ENCODE measurements at regions not wholly inside any gene's neighbourhood (a gene's known extent, or its start where the extent isn't known, plus 50 kb on each side); places are given as distances from the start of the nearest gene placed in this dataset.

DNA sequence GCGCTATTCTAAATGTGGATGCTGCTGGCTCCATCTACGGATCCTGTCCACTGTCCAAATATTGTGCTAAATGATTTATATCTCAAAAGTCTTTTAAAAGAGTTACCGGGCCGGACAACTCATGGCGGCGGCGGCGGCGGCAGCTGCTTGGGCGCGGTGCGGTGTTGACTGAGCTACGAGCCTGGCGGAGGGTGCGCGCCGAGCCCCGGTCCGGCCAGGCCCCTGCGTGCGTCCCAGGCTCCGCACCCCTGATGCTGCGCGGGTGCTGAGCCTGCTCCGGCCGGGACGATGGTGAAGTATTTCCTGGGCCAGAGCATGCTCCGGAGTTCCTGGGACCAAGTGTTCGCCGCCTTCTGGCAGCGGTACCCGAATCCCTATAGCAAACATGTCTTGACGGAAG lies 303.4 kb downstream of the CENPW start:
- Histone ChIP-seq H3K4me1 (ENCODE audit: control insufficient read depth in 1 of 2, insufficient read depth in 2 of 2, low read length in 2 of 2) (no peaks in the 10 kb centered on the region), H2AFZ (ENCODE audit: low read depth, low read length, poor library complexity, severe bottlenecking) (no peak overlapping the region), H3K4me2 (ENCODE audit: low read length) (no peak overlapping the region), H3K4me3 (replicated peaks in 1 of 2; ENCODE audit: low read depth in 1 of 2, low read length in 2 of 2) (no peak overlapping the region), H3K36me3 (ENCODE audit: control insufficient read depth in 1 of 2, insufficient read depth in 2 of 2, low read length in 2 of 2) (no peaks in the 10 kb centered on the region), H3K9me2 (ENCODE audit: insufficient read depth) (no peaks in the 10 kb centered on the region), H3K27ac (ENCODE audit: low read depth, low read length) (no peak overlapping the region), H3K9ac (ENCODE audit: low read length) (no peak overlapping the region), H4K20me1 (ENCODE audit: insufficient read depth) (no peaks in the 10 kb centered on the region), H3K9me3 (ENCODE audit: control insufficient read depth in 1 of 2, insufficient read depth in 1 of 2, low read depth in 1 of 2, low read length in 2 of 2) (no peaks in the 10 kb centered on the region), H3K27me3 (ENCODE audit: insufficient read depth, low read length) (no peaks in the 10 kb centered on the region), H3K79me2 (ENCODE audit: insufficient read depth, low read length) (no peaks in the 10 kb centered on the region)
- ChIA-PET CTCF (no interaction called here), RAD21 (ENCODE audit: low non-redundant PET in 1 of 2, low total read pairs in 2 of 2, uncharacterized antibody in 2 of 2, unreplicated experiment in 2 of 2) (no interaction called here), POLR2A (no interaction called here)
- intact Hi-C loops (cut with micrococcal nuclease) = no loop called here
- ATAC-seq (no peak), DNase-seq (ENCODE audit: low read depth, low spot score) (no peak)
- no TSS peak for BruUV-seq (replicated peaks)
- TF ChIP-seq TCF7L2 (IDR thresholded peaks at IDR 0.05; ENCODE audit: borderline replicate concordance, extremely low read depth, insufficient read depth, insufficient read length) (no peak), FOSL1 (IDR thresholded peaks at IDR 0.05; ENCODE audit: low read depth) (no peak), RAD21 (IDR thresholded peaks at IDR 0.05; ENCODE audit: low read depth) (no peak), EGR1 (IDR thresholded peaks at IDR 0.05; ENCODE audit: low read depth) (no peak), ZNF274 (IDR thresholded peaks at IDR 0.05; ENCODE audit: low read depth, low read length) (no peak), SP1 (IDR thresholded peaks at IDR 0.05; ENCODE audit: low read depth) (no peak), SIN3A (IDR thresholded peaks at IDR 0.05; ENCODE audit: low read depth) (no peak), CEBPB (IDR thresholded peaks at IDR 0.05; ENCODE audit: low read depth) (no peak)
- TF ChIP-seq, protein P1, sequence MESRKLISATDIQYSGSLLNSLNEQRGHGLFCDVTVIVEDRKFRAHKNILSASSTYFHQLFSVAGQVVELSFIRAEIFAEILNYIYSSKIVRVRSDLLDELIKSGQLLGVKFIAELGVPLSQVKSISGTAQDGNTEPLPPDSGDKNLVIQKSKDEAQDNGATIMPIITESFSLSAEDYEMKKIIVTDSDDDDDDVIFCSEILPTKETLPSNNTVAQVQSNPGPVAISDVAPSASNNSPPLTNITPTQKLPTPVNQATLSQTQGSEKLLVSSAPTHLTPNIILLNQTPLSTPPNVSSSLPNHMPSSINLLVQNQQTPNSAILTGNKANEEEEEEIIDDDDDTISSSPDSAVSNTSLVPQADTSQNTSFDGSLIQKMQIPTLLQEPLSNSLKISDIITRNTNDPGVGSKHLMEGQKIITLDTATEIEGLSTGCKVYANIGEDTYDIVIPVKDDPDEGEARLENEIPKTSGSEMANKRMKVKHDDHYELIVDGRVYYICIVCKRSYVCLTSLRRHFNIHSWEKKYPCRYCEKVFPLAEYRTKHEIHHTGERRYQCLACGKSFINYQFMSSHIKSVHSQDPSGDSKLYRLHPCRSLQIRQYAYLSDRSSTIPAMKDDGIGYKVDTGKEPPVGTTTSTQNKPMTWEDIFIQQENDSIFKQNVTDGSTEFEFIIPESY (IDR thresholded peaks at IDR 0.05; ENCODE audit: extremely low read depth, insufficient replicate concordance, low read length) = no peak
- TF ChIP-seq, protein P2, sequence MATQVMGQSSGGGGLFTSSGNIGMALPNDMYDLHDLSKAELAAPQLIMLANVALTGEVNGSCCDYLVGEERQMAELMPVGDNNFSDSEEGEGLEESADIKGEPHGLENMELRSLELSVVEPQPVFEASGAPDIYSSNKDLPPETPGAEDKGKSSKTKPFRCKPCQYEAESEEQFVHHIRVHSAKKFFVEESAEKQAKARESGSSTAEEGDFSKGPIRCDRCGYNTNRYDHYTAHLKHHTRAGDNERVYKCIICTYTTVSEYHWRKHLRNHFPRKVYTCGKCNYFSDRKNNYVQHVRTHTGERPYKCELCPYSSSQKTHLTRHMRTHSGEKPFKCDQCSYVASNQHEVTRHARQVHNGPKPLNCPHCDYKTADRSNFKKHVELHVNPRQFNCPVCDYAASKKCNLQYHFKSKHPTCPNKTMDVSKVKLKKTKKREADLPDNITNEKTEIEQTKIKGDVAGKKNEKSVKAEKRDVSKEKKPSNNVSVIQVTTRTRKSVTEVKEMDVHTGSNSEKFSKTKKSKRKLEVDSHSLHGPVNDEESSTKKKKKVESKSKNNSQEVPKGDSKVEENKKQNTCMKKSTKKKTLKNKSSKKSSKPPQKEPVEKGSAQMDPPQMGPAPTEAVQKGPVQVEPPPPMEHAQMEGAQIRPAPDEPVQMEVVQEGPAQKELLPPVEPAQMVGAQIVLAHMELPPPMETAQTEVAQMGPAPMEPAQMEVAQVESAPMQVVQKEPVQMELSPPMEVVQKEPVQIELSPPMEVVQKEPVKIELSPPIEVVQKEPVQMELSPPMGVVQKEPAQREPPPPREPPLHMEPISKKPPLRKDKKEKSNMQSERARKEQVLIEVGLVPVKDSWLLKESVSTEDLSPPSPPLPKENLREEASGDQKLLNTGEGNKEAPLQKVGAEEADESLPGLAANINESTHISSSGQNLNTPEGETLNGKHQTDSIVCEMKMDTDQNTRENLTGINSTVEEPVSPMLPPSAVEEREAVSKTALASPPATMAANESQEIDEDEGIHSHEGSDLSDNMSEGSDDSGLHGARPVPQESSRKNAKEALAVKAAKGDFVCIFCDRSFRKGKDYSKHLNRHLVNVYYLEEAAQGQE (IDR thresholded peaks at IDR 0.05; ENCODE audit: low read depth) = no peak
- TF ChIP-seq, protein P3, sequence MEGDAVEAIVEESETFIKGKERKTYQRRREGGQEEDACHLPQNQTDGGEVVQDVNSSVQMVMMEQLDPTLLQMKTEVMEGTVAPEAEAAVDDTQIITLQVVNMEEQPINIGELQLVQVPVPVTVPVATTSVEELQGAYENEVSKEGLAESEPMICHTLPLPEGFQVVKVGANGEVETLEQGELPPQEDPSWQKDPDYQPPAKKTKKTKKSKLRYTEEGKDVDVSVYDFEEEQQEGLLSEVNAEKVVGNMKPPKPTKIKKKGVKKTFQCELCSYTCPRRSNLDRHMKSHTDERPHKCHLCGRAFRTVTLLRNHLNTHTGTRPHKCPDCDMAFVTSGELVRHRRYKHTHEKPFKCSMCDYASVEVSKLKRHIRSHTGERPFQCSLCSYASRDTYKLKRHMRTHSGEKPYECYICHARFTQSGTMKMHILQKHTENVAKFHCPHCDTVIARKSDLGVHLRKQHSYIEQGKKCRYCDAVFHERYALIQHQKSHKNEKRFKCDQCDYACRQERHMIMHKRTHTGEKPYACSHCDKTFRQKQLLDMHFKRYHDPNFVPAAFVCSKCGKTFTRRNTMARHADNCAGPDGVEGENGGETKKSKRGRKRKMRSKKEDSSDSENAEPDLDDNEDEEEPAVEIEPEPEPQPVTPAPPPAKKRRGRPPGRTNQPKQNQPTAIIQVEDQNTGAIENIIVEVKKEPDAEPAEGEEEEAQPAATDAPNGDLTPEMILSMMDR (IDR thresholded peaks at IDR 0.05 in 2 of 3, conservative IDR thresholded peaks at IDR 0.05 in 1 of 3; ENCODE audit: borderline replicate concordance in 1 of 3, insufficient read depth in 1 of 3, low read depth in 2 of 3, low read length in 2 of 3) = no peak
- TF ChIP-seq, protein P4, sequence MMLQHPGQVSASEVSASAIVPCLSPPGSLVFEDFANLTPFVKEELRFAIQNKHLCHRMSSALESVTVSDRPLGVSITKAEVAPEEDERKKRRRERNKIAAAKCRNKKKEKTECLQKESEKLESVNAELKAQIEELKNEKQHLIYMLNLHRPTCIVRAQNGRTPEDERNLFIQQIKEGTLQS (IDR thresholded peaks at IDR 0.05) = no peak
